SIG-M5 treated with dmso at 0.1 percent for 504 hours (cell line): ENCODE measurements at regions not wholly inside any gene's neighbourhood (a gene's known extent, or its start where the extent isn't known, plus 50 kb on each side); places are given as distances from the start of the nearest gene placed in this dataset.

Experiments
- DNase-seq: peaks from one replicate; lab custom pipeline; 2025; ENCODE audit not compliant: unreplicated experiment; lab: John Stamatoyannopoulos, UW

DNA sequence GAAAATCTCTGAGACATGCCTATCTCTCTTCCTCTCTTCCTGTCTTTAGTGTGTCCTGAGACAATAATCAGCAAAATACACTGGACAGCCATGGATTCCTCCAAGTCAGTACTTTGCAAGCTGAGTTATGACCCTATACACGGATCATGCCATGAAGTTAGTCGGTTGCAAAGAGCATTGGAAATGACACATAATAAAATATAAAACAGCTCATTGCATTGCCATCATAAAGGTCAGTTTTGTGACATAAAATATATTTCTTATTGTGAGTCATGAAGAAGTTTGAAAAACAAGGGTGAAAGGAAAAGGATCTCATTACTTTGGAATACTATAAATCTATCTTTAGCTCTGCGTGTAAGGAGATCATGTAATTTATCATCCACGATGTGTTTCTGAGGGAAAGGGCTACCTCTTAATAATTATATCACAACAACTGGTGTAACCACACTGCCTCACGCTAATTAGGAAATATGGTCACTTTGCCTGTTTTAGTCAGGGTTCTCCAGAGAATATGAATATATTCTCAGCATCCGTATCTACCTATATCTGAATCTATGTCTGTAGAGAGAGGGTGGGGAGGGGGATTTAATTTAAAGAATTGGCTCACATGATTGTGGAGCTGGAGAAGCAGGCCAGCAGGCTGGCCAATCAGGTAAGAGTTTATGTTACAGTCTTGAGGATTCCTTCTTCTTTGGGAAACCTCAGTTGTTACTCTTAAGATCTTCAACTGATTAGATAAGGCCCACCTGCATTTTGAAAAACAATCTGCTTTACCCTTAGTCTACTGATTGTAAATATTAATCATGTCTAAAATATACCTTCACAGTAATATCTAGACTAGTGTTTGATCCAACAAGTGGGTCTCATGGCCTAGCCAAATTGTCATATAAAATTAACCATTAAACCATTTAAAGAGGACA is 198.8 kb downstream of the FAT3 start:
- DNase-seq, result no peak

- DNase-seq, result no peak
Observed at GRCh38 chr11:92424281-92424680, 199.7 kb downstream of the FAT3 start.

DNA sequence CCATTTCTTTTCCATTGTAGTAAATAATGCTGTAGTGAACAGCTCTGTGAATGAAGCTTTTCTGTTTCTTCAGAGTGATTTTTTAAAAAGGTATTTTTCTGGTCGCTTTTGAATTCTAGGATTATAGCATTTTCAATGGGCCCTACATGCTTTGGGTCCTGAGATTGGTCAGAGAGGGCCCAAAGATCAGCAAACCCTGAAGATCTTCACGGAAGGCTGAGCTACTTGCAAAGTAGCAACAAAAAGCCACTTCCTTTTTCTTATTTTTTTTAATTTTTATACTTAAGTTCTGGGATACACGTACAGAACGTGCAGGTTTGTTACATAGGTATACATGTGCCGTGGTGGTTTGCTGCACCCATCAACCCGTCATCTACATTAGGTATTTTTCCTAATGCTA is 200.5 kb downstream of the FAT3 start:
- no peak for DNase-seq

GRCh38 chr11:92432515-92432914 is 207.9 kb downstream of the FAT3 start:
- no peak for DNase-seq

DNA sequence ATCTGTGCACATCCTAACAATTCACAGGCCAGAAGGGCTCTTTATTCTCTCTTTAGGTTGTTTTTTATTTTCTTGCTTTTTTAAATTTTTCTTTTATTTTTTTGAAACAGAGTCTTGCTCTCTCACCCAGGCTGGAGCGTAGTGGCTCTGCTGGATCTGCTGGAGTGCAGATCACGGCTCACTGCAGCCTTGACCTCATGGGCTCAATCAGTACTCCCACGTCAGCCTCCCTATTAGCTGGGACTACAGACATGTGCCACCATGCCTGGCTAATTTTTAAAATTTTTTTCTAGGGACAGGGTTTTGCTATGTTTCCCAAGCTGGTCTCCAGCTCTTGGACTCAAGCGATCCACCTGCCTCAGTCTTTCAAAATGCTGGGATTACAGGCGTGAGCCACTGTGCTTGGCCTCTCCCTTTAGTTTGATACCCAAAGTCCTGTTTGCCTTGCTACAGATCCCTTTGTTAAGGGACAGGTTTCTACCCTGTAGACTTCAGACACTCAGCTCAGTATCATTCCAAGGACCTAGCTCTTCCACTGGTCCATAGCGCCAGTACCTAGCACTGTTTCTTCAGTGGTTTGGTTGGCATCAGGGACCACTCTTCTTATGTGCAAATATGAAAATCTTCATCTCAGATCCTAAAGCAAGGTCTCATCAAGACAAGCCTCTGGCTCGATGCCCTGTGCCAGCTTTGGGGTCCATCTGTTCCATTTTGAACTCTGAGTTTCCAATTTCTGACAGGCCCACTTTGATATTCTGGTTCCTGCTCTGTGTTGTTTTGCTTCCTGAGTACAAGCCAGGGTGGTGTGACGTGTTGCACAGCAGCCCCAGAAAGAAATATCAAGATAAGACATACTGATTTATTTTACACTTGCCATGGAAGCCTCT is 211.7 kb downstream of the FAT3 start:
- DNase-seq, result no peak

- no peak for DNase-seq
Observed at GRCh38 chr11:92439133-92439532, 214.5 kb downstream of the FAT3 start.

DNA sequence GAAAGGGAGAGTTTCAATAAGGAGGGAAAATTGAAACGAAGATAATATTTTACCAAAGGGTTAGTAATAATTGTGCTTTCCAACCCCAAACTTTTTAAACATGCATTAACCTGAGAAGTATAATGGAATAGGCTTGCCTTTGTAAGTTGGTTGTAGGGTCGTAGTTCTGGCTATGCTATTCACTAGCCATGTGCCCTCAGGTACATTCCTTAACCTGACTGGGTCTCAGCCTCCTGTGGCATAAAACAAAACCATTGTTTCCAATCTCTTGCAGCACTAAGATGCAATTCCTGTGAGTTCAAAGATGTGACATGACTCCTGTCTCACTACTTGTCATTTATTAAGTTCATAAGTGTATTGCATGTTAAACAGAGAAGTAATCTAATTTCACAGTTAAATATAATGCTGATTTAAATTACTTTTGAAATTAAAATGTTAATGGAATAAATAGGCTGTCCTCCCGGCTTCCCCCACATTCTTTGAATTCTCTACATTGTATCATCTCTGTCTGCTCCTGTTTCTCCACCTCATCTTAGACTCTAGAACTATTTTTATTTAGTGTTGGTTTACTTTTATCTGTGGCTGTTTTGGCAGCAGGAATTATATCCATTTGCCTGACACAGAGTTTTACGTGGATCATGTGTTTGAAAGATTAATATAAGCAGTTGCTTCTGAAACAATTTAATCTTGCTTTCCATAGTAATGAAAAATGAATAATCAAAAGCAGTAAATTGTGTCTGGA is 216.3 kb downstream of the FAT3 start:
- no peak for DNase-seq

DNA sequence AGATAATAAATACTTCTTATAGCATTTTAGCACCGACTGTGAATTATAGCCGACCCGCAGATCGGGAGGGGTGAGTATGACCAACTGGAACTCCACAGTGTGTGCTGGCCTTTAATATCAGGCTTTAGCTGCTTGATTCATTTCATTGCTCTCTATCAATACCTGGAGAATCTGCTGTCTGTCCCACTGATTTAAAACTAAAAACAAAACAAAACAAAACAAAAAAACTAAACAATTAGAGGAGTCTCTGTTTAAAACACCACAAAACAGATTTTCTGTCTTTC is 216.8 kb downstream of the FAT3 start:
- DNase-seq, result no peak

GRCh38 chr11:92443199-92443598 is 218.6 kb downstream of the FAT3 start:
- DNase-seq, result no peak

- no peak for DNase-seq
Observed at GRCh38 chr11:92447586-92447985, 223.0 kb downstream of the FAT3 start.

DNA sequence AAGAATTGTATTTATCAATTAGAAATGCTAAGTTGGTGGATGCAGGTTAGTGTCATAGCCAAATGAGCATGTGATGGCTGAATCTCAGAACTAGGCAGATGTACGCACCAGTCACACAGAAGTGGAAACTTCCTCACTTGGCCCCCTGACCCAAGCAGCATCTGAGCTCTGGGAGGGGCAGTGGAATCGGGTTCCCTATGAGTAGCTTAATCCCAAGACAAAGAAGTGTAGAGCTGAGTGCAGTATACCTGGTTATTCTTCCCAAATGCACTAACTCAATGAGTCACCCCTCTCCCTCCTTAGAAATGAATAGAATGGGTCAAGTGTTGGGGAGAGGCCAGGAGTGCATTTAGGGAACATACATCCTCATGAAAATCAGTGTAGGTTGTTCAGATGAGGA is 224.6 kb downstream of the FAT3 start:
- DNase-seq, result no peak

DNA sequence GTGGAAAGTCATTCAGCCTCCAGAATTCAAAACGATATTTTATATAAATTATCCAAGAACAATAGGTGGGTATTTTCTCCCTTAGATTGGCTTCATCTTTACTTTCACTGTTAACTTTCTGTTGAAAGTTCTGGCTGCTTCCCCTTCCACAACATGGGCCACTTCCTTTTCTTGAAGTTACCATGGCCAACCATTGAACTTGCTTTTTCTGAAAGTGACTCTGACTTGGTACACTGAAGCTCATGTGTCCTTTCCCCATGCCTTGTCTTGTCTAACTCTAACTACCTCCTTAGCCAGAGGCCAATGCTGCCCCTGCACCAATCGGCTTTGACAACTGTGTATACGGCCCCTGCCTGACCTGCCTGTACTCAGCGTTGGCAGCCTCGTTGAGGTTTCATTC is 225.2 kb downstream of the FAT3 start:
- DNase-seq, result no peak

DNA sequence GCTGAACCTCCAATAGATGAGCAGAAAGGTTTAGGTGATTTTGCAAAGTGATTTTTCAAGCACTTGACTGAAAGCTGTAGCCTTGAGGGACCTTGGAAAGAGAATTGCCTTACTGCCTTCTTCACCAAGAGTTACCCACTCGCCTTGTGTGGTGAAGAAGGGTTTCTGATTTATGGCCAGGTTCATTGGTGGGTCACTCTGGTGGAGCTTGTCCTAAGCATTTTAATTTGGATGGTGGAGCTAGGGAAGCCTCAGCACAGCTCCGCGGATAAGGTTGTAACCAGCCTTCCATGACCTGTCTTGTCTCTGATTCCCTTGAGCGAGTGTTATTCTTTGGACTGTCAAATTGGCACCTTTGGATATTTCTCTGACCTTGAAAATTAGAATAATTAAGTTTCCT is 226.4 kb downstream of the FAT3 start:
- DNase-seq, result no peak

GRCh38 chr11:92453055-92453454 is 228.4 kb downstream of the FAT3 start:
- no peak for DNase-seq

DNA sequence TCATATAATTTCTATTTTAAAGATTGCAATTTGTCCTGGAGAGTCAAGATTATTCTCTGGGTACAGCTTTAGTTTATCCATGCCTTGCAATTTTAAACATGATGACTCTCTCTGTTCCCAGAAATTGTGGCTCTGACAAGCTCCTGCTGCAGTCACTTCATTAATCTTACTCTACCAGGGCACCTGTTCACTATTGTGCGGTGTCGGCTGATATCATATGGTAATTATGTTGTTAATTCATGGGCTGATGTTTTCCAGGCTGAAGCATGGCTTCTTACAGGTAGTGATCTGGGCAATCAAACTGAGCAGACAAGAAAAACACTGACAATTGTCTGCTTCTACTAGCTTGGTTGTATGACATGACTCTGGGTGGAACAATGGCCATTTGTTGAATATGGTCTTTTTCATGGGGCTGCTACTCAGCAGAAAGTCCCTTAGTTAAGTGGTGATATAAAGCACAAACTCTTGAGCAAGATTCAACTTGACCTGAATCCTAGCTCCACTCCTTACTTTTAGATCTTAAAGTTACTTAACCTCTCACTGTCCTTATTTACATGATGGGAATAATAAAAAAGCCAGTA is 230.7 kb downstream of the FAT3 start:
- no peak for DNase-seq

- DNase-seq, result no peak
Observed at GRCh38 chr11:92457250-92457649, 232.6 kb downstream of the FAT3 start.

DNA sequence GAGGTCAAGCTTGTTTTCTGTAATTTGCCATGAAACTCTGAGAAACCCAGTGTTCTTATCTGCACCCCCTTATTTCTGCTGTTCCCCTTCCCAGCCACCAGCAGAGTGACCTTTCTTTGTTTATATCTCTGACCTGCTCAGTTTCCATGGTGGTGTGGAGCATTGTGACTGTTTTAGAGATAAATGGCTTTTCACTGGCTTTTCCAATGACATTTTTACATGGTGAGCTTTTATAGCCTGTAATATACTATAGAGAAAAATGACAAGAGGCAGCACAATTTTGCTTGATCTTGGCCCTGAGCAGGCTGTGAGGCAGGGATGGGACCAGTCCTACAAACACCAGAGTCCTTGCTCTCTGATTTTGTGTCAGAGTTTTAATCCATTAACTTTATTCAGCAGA is 233.9 kb downstream of the FAT3 start:
- DNase-seq, result no peak

DNA sequence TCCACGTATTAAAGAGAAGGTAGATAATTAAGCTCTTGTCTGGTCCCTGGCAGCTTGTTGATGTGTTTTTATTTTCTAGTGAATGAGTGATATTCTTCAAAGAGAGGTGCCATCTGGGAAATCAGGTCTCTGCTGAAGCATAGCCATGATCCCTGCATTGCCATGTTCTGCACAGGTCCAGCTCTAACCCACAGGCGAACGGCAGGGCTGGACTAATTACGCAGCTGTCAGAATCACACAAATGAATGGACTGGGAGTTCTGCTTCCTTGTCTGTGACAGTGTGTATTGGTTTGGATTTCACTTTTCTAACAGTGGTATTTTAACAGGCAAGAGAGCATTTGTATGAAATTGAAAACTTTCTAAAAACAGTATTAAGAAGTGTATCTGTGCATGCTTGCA is 235.6 kb downstream of the FAT3 start:
- DNase-seq, result no peak

DNA sequence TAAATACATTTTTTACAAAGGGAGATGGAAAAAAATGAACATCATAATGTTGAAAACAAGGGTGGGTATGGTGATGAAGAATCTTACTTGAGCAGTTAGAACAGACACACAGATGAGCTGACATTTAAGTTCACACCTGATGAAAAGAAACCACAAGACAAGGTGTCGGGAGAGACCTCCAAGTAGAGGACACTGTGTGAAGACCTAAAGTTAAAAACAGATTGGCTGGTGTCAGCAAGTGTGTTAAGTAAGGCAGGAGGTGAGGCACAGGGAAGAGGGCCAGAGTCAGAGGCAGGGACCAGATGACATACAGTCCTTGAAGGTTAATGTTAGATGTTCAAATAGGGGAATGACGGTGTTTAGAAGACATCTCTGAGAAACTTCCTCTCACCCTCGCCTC is 236.8 kb downstream of the FAT3 start:
- no peak for DNase-seq

DNA sequence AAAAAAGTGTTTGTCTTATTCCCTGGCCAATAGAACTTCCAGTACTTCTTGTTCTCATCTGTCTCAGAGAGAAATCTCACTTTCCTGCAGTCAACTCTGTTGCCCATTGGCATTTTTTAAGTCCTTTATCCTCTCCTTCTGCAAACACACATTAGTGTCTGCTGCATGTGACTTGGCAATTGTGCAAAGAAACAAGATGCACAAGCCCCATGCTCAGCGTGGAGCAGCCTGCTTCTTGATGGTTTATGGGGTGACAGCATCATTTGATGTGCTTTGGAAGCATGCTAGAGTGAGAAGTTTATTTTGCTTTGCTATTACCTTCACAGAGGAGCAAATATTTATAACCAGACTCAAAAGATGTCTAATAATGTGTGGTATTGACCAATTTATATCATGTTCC is 238.2 kb downstream of the FAT3 start:
- no peak for DNase-seq

- DNase-seq, result no peak
Observed at GRCh38 chr11:92464822-92465221, 240.2 kb downstream of the FAT3 start.
